Small intestine (tissue), 7 donors: ENCODE measurements at regions not wholly inside any gene's neighbourhood (a gene's known extent, or its start where the extent isn't known, plus 50 kb on each side); places are given as distances from the start of the nearest gene placed in this dataset.
"Not testable (repeated sequence)": the region's sequence is repeated elsewhere in the genome, so short reads cannot be mapped to it uniquely, and the experiment has no call there.

ENCODE experiments used
- DNase-seq, 2 donors: peaks; one replicate each; pipeline versions ENCODE4 v3.0.0 to v3.0.0-alpha.2; 2013
- FAIRE-seq: peaks from 2 replicates; lab custom pipeline; 2012; peaks lifted over from hg19 to GRCh38; lab: Jason Lieb, UNC
- H3K27ac ChIP-seq, 3 donors: one replicate each; pipeline ENCODE4 v1.5.1; 2013; ENCODE audit warnings: low read length in 2 of 3, mild to moderate bottlenecking in 2 of 3, control low read depth in 1 of 3, inconsistent platforms in 1 of 3, low read depth in 1 of 3, moderate library complexity in 1 of 3
- H3K27me3 ChIP-seq, 3 donors: one replicate each; pipeline ENCODE4 v1.6.1; 2013; ENCODE audit warnings: low read length in 3 of 3, inconsistent platforms in 1 of 3; ENCODE audit not compliant: control insufficient read depth in 3 of 3, insufficient read depth in 3 of 3
- H3K36me3 ChIP-seq, 3 donors: one replicate each; pipeline ENCODE4 v1.6.1; 2013; ENCODE audit warnings: low read length in 3 of 3, inconsistent platforms in 1 of 3, low read depth in 1 of 3, mild to moderate bottlenecking in 1 of 3, moderate library complexity in 1 of 3; ENCODE audit not compliant: control insufficient read depth in 3 of 3, insufficient read depth in 2 of 3
- H3K4me1 ChIP-seq, 3 donors: one replicate each; pipeline ENCODE4 v1.6.1; 2013; ENCODE audit warnings: low read length in 2 of 3, inconsistent platforms in 1 of 3, low read depth in 1 of 3, mild to moderate bottlenecking in 1 of 3, moderate library complexity in 1 of 3; ENCODE audit not compliant: control insufficient read depth in 3 of 3, insufficient read depth in 2 of 3
- H3K4me3 ChIP-seq, 3 donors: one replicate each; pipeline ENCODE4 v1.5.1; 2013; ENCODE audit warnings: low read length in 3 of 3, control low read depth in 1 of 3, inconsistent platforms in 1 of 3, low read depth in 1 of 3, mild to moderate bottlenecking in 1 of 3, moderate library complexity in 1 of 3
- H3K9me3 ChIP-seq, 2 donors: one replicate each; pipeline ENCODE4 v1.6.1; 2013; ENCODE audit warnings: low read depth in 1 of 2, low read length in 1 of 2; ENCODE audit not compliant: control insufficient read depth in 2 of 2, insufficient read depth in 1 of 2
- WGBS, 3 donors: extraction: QIAGEN DNeasy Blood & Tissue Kit; methylation state at CpG; one replicate each; pipeline ENCODE4 v1.1.7; 2013; 5-methylcytosine and 5-hydroxymethylcytosine counted together
- donor health status: healthy with polysubstance abuse.
- donor health status: control.
- donor health status: control.
- donor health status: Bipolar disorder and iron deficiency.
- donor health status: healthy.

DNA sequence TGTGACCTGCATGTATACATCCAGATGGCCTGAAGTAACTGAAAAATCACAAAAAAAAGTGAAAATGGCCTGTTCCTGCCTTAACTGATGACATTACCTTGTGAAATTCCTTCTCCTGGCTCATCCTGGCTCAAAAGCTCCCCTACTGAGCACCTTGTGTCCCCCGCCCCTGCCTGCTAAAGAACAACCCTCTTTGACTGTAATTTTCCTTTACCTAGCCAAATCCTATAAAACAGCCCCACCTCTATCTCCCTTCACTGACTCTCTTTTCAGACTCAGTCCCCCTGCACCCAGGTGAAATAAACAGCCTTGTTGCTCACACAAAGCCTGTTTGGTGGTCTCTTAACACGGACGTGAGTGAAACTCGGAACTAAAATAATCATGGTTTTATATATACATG is 1916.0 kb downstream of the C4orf33 start:
- not testable (repeated sequence) for H3K4me3 ChIP-seq, FAIRE-seq, H3K4me1 ChIP-seq, H3K9me3 ChIP-seq, DNase-seq, H3K27ac ChIP-seq, H3K27me3 ChIP-seq, H3K36me3 ChIP-seq
- 79 to 92% (median 85%) methylated on average over 4 of the region's 4 CpGs for WGBS, 3 donors

DNA sequence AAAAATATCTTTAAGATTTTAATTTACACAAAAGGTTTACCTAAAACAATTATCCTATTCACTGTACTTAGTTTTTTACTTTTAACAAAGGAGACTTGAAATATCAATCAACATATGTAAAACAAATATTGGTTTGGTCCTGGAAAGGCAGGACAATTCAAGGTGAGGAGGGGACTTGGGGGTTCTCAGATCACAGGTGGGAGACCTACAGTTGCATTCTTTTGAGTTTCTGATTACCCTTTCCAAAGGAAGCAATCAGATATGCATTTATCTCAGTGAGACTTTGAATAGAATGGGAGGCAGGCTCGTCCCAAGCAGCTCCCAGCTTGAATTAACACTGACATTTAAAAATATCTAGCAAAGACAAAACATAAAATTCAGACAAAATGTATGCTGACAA is 1917.3 kb downstream of the C4orf33 start:
- DNase-seq (no peak), FAIRE-seq (no peak)
- H3K27me3 ChIP-seq: no peaks in the 10 kb centered on the region
- H3K9me3 ChIP-seq: peaks cover 0 to 2% of the 10 kb centered on the region in 2 donors
- H3K4me1 ChIP-seq: no peaks in the 10 kb centered on the region
- H3K4me3 ChIP-seq: no peak overlapping the region
- 21 to 33% (median 30%) methylated on average over 1 of the region's 1 CpG for WGBS, 3 donors
- no peak overlapping the region for H3K27ac ChIP-seq
- H3K36me3 ChIP-seq: no peaks in the 10 kb centered on the region

DNA sequence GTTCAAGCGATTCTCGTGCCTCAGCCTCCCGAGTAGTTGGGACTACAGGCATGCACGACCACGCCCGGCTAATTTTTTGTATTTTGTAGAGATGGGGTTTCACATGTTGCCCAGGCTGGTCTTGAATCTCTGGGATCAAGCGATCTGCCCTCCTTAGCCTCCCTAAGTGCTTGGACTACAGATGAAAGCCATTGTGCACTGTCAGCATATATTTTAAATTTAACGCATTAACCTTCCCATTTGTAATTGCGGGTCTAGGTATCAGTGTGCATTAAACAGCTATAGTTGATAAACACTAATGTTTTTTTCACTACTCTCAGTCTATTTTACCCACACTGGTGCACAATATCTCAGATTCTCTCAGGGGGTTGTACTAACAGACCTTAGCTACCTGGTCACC is 1930.8 kb downstream of the C4orf33 start:
- Histone ChIP-seq H3K27me3 (no peaks in the 10 kb centered on the region), H3K9me3 (no peaks in the 10 kb centered on the region), H3K36me3 (no peaks in the 10 kb centered on the region), H3K4me3 (no peak overlapping the region), H3K4me1 (no peaks in the 10 kb centered on the region), H3K27ac (no peak overlapping the region)
- 92 to 97% (median 94%) methylated on average over 9 of the region's 9 CpGs for WGBS, 3 donors
- DNase-seq (no peak), FAIRE-seq (no peak)

DNA sequence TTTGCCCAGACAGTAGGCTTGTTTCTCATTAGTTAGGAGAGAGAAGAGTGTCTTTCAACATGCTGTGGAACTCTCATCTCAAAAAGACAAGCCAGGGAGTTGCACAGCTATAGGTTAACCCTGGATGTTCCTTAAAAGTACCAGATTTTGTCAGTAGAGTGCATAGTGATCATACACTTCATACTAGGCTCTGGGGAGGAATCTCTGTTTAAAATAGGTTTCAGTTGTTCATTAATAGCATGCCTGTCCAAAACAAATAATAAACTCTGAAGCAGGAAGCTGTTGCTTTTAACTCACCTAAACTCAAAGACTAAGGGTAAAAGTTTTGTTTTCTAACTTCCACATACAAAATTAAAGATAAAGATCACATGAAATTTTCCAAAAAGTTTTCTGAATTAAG is 1948.4 kb downstream of the C4orf33 start:
- Histone ChIP-seq H3K36me3 (no peaks in the 10 kb centered on the region), H3K9me3 (no peaks in the 10 kb centered on the region), H3K27me3 (no peaks in the 10 kb centered on the region), H3K4me3 (no peak overlapping the region), H3K27ac (no peak overlapping the region), H3K4me1 (no peaks in the 10 kb centered on the region)
- DNase-seq (no peak), FAIRE-seq (no peak)

DNA sequence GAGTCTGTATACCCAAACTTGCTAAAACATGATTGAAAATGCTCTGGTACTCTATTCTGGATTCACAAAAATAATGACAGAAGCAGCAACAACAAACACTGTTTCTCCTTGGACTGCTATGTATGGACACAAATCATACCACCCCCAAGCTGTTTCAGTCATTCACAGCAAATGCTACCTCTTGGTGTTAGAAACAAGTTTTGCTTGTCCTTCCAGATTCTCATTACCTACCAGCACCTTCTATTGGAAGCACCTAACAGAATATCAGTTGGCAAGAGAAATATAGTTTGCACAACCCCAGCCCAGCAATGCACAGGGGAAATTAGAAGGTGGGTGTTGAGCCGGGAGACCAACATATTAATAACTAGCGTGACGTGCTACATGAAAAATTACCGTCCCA is 1950.9 kb downstream of the C4orf33 start:
- 82 to 93% (median 90%) methylated on average over 4 of the region's 4 CpGs for WGBS, 3 donors
- Histone ChIP-seq H3K27ac (no peak overlapping the region), H3K9me3 (no peaks in the 10 kb centered on the region), H3K36me3 (no peaks in the 10 kb centered on the region), H3K4me3 (no peak overlapping the region), H3K4me1 (no peaks in the 10 kb centered on the region), H3K27me3 (no peaks in the 10 kb centered on the region)
- FAIRE-seq: no peak
- no peak for DNase-seq

DNA sequence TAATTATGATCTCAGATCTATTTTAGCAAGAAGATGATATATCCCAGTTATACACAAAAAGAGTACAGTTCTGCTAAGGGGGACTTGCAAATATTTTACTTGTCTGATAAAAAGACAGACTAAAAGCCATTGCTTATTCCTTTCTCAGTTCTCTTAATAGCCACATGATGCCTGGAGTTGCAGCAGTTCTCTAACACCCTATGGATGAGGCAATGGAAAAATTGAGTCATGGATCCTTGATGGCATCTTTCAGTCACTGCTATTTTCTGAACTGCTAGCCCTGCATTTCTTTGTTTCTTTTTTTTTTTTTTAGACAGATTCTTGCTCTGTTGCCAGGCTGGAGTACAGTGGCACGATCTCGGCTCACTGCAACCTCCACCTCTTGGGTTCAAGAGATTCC is 1956.7 kb downstream of the C4orf33 start:
- peaks cover 0 to 10% of the 10 kb centered on the region in 2 donors for H3K9me3 ChIP-seq
- no peaks in the 10 kb centered on the region for H3K36me3 ChIP-seq
- DNase-seq (no peak), FAIRE-seq (no peak)
- WGBS, 3 donors: 81 to 91% (median 87%) methylated on average over 2 of the region's 2 CpGs
- H3K4me1 ChIP-seq: no peaks in the 10 kb centered on the region
- no peak overlapping the region for H3K4me3 ChIP-seq
- H3K27me3 ChIP-seq: no peaks in the 10 kb centered on the region
- no peak overlapping the region for H3K27ac ChIP-seq

DNA sequence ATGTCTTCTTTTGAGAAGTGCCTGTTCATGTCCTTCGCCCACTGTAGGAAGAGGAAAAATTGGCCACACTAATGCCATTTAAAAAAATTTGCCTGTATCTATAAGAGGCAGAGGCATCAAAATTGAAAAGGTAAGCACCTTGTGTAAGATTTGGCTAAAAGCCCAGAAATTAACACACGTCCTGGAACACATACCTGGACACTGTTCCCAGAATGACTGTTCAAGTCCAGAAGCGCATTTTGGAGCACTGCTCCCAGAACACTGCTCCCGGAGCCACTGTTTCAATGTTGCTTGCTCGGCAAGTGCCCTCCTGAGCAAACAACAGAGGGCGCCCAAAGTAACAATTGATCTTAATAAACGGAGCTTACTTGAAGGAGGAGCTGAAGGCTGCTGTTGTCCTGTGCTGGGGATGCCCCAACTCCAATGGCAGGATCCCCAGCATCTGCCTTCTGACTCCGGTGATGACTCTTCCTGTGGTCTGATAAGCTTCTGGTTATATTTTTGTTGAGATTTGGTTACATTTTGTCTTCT is 1958.6 kb downstream of the C4orf33 start:
- DNase-seq (no peak), FAIRE-seq (no peak)
- Histone ChIP-seq H3K36me3 (no peaks in the 10 kb centered on the region), H3K9me3 (peaks cover 0 to 10% of the 10 kb centered on the region in 2 donors), H3K4me3 (no peak overlapping the region), H3K27me3 (no peaks in the 10 kb centered on the region), H3K4me1 (no peaks in the 10 kb centered on the region), H3K27ac (no peak overlapping the region)
- 81 to 88% (median 84%) methylated on average over 8 of the region's 8 CpGs for WGBS, 3 donors

DNA sequence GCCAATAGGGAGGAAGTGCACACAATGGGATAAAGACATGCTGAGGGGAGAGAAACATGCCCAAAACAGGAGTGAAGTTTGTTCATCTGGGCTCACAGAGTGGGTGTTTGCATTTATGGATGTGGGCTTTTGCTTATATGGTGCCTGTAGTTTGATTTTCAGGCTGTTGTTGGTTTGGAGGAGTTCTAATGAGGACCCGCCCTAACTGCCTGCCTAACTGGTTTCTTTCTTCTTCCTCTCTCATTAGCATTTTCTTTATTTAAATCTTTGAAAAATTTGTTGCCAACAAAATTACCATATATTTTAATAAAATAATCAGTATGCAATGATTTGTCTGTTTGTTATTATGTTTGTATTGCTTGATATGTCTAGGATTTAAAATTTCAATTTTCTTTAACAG is 1965.8 kb downstream of the C4orf33 start:
- Histone ChIP-seq H3K9me3 (peaks cover 0 to 33% of the 10 kb centered on the region in 2 donors), H3K27ac (no peak overlapping the region), H3K27me3 (no peaks in the 10 kb centered on the region), H3K4me1 (no peaks in the 10 kb centered on the region), H3K36me3 (no peaks in the 10 kb centered on the region), H3K4me3 (no peak overlapping the region)
- WGBS, 3 donors: 80 to 93% (median 86%) methylated on average over 1 of the region's 1 CpG
- FAIRE-seq (no peak), DNase-seq (no peak)

DNA sequence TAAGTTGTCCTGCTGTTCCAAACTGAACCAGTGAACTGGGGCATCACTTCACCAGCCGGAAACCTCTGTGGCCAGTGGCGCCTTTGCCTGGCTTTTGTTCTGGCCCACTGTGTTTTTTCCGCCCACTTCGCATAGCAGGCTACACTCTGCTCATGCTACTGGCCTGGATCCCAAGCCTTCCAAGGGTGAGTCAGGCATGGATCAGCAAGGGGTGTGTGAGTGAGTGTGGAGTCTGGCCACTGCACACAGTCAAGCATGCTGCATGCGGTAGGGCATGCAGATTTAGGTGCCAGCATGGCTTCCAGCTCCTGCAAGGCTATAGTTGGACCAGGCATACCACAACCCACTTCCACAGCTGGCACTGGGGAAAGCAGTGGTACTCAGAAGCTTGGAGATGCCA is 1967.9 kb downstream of the C4orf33 start:
- WGBS, 3 donors: 93 to 95% (median 94%) methylated on average over 5 of the region's 5 CpGs
- Histone ChIP-seq H3K36me3 (no peaks in the 10 kb centered on the region), H3K9me3 (peaks cover 0 to 33% of the 10 kb centered on the region in 2 donors), H3K4me1 (no peaks in the 10 kb centered on the region), H3K27ac (no peak overlapping the region), H3K4me3 (no peak overlapping the region), H3K27me3 (no peaks in the 10 kb centered on the region)
- FAIRE-seq (no peak), DNase-seq (no peak)
